BLaER1 (cell line): ENCODE measurements at regions not wholly inside any gene's neighbourhood (a gene's known extent, or its start where the extent isn't known, plus 50 kb on each side); places are given as distances from the start of the nearest gene placed in this dataset.

Source experiments
- H3K27ac ChIP-seq: shearing (Covaris generic); formaldehyde crosslinking; 2 replicates; pipeline ENCODE4 v1.8.1; 2022
- H3K27me3 ChIP-seq: shearing (Covaris generic); formaldehyde crosslinking; 2 replicates; pipeline ENCODE4 v1.8.1; 2022
- H3K36me3 ChIP-seq: shearing (Covaris generic); formaldehyde crosslinking; 2 replicates; pipeline ENCODE4 v1.8.1; 2022
- H3K4me1 ChIP-seq: shearing (Covaris generic); formaldehyde crosslinking; 2 replicates; pipeline ENCODE4 v1.8.1; 2022
- H3K4me2 ChIP-seq: shearing (Covaris generic); formaldehyde crosslinking; 2 replicates; pipeline ENCODE4 v1.8.1; 2022
- H3K4me3 ChIP-seq: shearing (Covaris generic); formaldehyde crosslinking; 2 replicates; pipeline ENCODE4 v1.8.1; 2022
- H3K9ac ChIP-seq: shearing (Covaris generic); formaldehyde crosslinking; 2 replicates; pipeline ENCODE4 v1.8.1; 2022
- H3K9me3 ChIP-seq: shearing (Covaris generic); formaldehyde crosslinking; 2 replicates; pipeline ENCODE4 v1.8.1; 2022
- H4K20me1 ChIP-seq: shearing (Covaris generic); formaldehyde crosslinking; 2 replicates; pipeline ENCODE4 v1.8.1; 2022
- Cebpa-rat ChIP-seq: shearing (Covaris generic); IDR thresholded peaks from 2 replicates; pipeline ENCODE4 v1.8.1; 2022

DNA sequence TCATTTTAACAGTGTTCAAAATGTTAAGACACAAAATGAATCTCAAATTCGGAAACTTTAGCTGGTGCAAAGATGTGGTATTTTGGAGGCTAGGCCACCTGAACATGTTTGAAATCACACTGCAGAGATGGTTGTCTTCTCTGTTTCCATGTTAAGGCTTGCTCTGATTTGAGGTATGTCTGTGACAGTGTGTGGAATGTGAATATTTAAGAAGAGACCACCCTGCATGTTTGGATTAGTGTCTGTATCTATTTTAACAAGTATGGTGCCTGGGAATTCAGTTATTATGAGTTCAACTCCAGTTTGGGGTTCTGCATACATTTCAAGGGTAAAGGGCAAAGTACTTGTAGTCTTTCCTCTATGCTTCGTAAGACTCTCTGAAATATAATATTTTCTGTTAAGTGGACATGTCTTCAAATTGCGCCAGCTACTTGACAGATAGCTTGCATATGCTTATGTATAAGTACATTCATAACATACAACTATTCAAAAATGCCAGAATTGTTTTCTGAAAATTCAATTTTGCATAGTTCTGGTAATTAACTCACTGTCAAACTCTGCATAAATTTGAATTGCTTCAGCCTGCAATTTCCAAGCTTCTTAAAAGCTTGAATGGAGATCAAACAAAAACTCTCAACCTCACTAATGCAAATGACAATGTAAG, 424.0 kb downstream of the ADAMTS20 start:
- TF ChIP-seq Cebpa-rat, result no peak
- no peaks in the 10 kb centered on the region for H3K27me3 ChIP-seq
- no peaks in the 10 kb centered on the region for H4K20me1 ChIP-seq
- no peak overlapping the region for H3K27ac ChIP-seq
- no peak overlapping the region for H3K4me3 ChIP-seq
- H3K9ac ChIP-seq, result no peak overlapping the region
- H3K4me1 ChIP-seq, result no peaks in the 10 kb centered on the region
- no peaks in the 10 kb centered on the region for H3K9me3 ChIP-seq
- no peaks in the 10 kb centered on the region for H3K36me3 ChIP-seq
- no peak overlapping the region for H3K4me2 ChIP-seq

- Histone ChIP-seq H3K27ac (no peak overlapping the region), H3K4me2 (no peak overlapping the region), H3K4me3 (no peak overlapping the region), H3K27me3 (no peaks in the 10 kb centered on the region), H3K36me3 (no peaks in the 10 kb centered on the region), H3K9ac (no peak overlapping the region), H4K20me1 (no peaks in the 10 kb centered on the region), H3K4me1 (no peaks in the 10 kb centered on the region), H3K9me3 (no peaks in the 10 kb centered on the region)
- TF ChIP-seq Cebpa-rat, result no peak
Observed at GRCh38 chr12:43126652-43127375, 425.2 kb downstream of the ADAMTS20 start.

DNA sequence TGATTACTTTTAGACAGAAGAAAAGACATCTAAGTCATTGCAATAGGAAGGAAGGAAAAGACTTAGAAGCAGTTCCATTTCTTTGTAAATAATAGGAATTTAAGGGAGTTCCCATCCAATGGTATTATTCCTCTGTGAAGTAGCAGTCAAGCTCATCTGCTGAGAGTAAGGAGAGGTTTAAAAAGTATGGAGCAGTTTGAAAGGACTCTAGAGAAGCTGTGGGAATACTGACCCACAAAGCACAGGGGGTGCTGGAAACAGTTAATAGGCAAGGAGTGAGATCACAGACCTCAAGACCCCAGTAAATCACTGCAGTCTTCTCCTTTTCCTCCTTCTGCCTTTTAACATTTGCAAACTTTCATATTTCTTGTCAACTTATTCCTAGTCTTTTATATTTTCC, 428.5 kb downstream of the ADAMTS20 start:
- Histone ChIP-seq H3K4me3 (no peak overlapping the region), H3K4me2 (no peak overlapping the region), H3K9me3 (no peaks in the 10 kb centered on the region), H3K9ac (no peak overlapping the region), H3K27me3 (no peaks in the 10 kb centered on the region), H3K4me1 (no peaks in the 10 kb centered on the region), H4K20me1 (no peaks in the 10 kb centered on the region), H3K36me3 (no peaks in the 10 kb centered on the region), H3K27ac (no peak overlapping the region)
- no peak for TF ChIP-seq Cebpa-rat

DNA sequence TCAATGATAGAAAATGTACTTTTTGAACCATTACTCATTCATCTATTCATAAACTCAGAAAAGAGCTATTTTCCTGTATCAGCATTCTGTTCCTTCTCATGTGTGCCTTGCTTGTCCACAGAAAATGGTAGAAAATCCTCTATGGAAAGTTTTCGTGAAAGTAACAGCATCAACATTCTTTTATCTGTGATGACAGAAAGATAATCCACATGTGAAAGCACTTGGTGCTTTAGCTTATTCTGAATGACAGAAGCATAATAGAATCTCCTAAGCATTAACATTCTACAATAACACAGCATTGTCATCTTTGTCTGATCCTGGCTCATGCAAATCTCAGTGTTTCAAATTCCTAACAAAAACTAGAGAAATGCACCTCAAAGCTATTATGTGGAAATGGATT, 431.9 kb downstream of the ADAMTS20 start:
- Histone ChIP-seq H3K9me3 (no peaks in the 10 kb centered on the region), H3K4me1 (no peaks in the 10 kb centered on the region), H3K9ac (no peak overlapping the region), H3K4me2 (no peak overlapping the region), H3K27ac (no peak overlapping the region), H4K20me1 (no peaks in the 10 kb centered on the region), H3K4me3 (no peak overlapping the region), H3K36me3 (no peaks in the 10 kb centered on the region), H3K27me3 (no peaks in the 10 kb centered on the region)
- no peak for TF ChIP-seq Cebpa-rat

- no peak for TF ChIP-seq Cebpa-rat
- Histone ChIP-seq H4K20me1 (no peaks in the 10 kb centered on the region), H3K4me3 (no peak overlapping the region), H3K9ac (no peak overlapping the region), H3K27me3 (no peaks in the 10 kb centered on the region), H3K27ac (no peak overlapping the region), H3K4me1 (no peaks in the 10 kb centered on the region), H3K9me3 (no peaks in the 10 kb centered on the region), H3K4me2 (no peak overlapping the region), H3K36me3 (no peaks in the 10 kb centered on the region)
Observed at GRCh38 chr12:43118881-43119280, 433.1 kb downstream of the ADAMTS20 start.

DNA sequence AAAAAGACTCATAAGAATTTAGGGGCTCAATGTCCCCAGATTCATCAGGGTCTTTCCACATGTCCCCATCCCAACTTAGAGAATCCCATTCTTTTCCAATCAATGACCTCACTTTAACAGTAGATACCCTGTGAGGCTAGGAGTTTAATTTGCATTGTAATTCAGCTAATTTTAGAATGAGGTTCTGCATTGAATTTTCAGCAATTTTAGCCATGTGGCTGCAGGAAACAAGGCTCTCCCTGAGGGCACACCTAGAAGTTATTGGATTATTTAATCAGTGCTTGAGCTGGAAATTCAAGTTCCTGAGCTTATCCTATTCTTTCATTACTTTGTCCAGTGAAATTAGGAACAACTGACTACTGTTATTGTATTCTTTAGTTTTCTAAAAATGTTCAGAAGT, 433.8 kb downstream of the ADAMTS20 start:
- Histone ChIP-seq H3K9me3 (no peaks in the 10 kb centered on the region), H3K27ac (no peak overlapping the region), H3K4me3 (no peak overlapping the region), H3K9ac (no peak overlapping the region), H3K4me1 (no peaks in the 10 kb centered on the region), H4K20me1 (no peaks in the 10 kb centered on the region), H3K27me3 (no peaks in the 10 kb centered on the region), H3K4me2 (no peak overlapping the region), H3K36me3 (no peaks in the 10 kb centered on the region)
- TF ChIP-seq Cebpa-rat, result no peak

- Histone ChIP-seq H3K36me3 (no peaks in the 10 kb centered on the region), H3K4me3 (no peak overlapping the region), H4K20me1 (no peaks in the 10 kb centered on the region), H3K9me3 (no peaks in the 10 kb centered on the region), H3K27me3 (no peaks in the 10 kb centered on the region), H3K4me2 (no peak overlapping the region), H3K27ac (no peak overlapping the region), H3K4me1 (no peaks in the 10 kb centered on the region), H3K9ac (no peak overlapping the region)
- no peak for TF ChIP-seq Cebpa-rat
Observed at GRCh38 chr12:43117226-43117930, 434.6 kb downstream of the ADAMTS20 start.

DNA sequence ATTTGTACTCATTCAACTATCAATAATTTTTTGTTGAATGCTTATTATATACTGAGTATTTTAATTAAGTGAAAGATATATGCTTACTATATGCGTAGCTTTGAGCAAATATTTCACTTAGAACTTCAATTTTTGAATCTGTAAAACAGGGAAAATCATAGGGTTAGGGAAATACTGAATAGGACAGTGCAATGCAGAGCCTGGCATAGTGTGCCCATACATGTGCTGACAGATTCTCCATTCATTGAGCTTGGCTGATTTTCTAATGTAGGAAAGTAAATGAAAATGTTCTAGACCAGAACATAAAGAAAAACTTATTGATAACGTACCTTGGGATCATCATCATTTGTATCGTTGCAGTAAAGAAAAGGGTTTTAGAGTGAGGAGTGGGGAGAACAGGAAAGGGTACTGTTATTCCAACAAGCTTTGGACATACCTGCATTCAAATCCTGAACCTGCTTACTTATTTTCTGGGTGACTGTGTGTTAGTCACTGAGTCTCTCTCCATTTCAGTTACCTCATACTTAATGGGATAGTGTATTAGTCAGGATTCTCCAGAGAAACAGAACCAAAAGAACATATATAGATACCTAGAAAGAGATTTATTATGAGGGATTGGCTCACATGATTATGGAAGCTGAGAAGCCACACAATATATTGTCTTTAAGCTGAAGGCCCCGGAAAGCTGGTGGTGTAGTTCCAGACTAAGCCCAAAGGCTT, 436.4 kb downstream of the ADAMTS20 start:
- Histone ChIP-seq H3K4me1 (no peaks in the 10 kb centered on the region), H3K27ac (no peak overlapping the region), H4K20me1 (no peaks in the 10 kb centered on the region), H3K36me3 (no peaks in the 10 kb centered on the region), H3K9me3 (no peaks in the 10 kb centered on the region), H3K4me3 (no peak overlapping the region), H3K4me2 (no peak overlapping the region), H3K9ac (no peak overlapping the region), H3K27me3 (no peaks in the 10 kb centered on the region)
- TF ChIP-seq Cebpa-rat, result no peak

GRCh38 chr12:43114316-43114715, 437.7 kb downstream of the ADAMTS20 start:
- Histone ChIP-seq H3K4me1 (no peaks in the 10 kb centered on the region), H3K36me3 (no peaks in the 10 kb centered on the region), H3K27ac (no peak overlapping the region), H4K20me1 (no peaks in the 10 kb centered on the region), H3K9ac (no peak overlapping the region), H3K4me3 (no peak overlapping the region), H3K9me3 (no peaks in the 10 kb centered on the region), H3K27me3 (no peaks in the 10 kb centered on the region), H3K4me2 (no peak overlapping the region)
- no peak for TF ChIP-seq Cebpa-rat

GRCh38 chr12:43113616-43114015, 438.4 kb downstream of the ADAMTS20 start:
- no peak overlapping the region for H3K9ac ChIP-seq
- no peak overlapping the region for H3K4me2 ChIP-seq
- H3K4me3 ChIP-seq, result no peak overlapping the region
- no peaks in the 10 kb centered on the region for H3K9me3 ChIP-seq
- no peaks in the 10 kb centered on the region for H3K36me3 ChIP-seq
- no peaks in the 10 kb centered on the region for H3K4me1 ChIP-seq
- H3K27me3 ChIP-seq, result no peaks in the 10 kb centered on the region
- no peak for TF ChIP-seq Cebpa-rat
- no peak overlapping the region for H3K27ac ChIP-seq
- no peaks in the 10 kb centered on the region for H4K20me1 ChIP-seq
